ENCODE measurements at regions not wholly inside any gene's neighbourhood (a gene's known extent, or its start where the extent isn't known, plus 50 kb on each side); places are given as distances from the start of the nearest gene placed in this dataset.
"Not testable (repeated sequence)": the region's sequence is repeated elsewhere in the genome, so short reads cannot be mapped to it uniquely, and the experiment has no call there.

GRCh38 chr10:52481986-52482555 is 168.0 kb downstream of the DKK1 start:
- no peak for DNase-seq (ENCODE audit: low spot score)

DNA sequence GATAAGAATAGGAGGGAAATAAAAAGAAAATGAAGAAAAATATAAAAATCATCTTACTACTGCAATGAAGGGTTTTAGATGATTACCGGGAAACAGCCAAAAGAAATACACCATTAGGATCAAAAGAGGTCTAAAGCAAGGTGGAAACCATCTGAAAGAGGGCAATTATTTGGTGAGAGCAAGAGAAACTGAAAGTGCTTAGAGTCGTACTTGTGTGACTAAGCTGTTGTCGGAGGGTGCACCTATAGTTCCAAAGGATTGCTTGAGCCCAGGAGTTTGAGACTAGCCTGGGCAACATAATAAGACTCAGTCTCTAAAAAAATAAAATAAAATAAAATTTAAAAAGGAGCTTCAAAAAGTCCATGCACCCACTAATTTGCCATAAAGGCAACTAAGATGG is 169.5 kb downstream of the DKK1 start:
- no peak for DNase-seq (ENCODE audit: low spot score)

- no peak for DNase-seq (ENCODE audit: low spot score)
Measured at GRCh38 chr10:52484206-52485065, 170.4 kb downstream of the DKK1 start.

- no peak for DNase-seq (ENCODE audit: low spot score)
Measured at GRCh38 chr10:52485462-52485861, 171.4 kb downstream of the DKK1 start.

GRCh38 chr10:52486840-52487611 is 172.9 kb downstream of the DKK1 start:
- DNase-seq (ENCODE audit: low spot score) = no peak

DNA sequence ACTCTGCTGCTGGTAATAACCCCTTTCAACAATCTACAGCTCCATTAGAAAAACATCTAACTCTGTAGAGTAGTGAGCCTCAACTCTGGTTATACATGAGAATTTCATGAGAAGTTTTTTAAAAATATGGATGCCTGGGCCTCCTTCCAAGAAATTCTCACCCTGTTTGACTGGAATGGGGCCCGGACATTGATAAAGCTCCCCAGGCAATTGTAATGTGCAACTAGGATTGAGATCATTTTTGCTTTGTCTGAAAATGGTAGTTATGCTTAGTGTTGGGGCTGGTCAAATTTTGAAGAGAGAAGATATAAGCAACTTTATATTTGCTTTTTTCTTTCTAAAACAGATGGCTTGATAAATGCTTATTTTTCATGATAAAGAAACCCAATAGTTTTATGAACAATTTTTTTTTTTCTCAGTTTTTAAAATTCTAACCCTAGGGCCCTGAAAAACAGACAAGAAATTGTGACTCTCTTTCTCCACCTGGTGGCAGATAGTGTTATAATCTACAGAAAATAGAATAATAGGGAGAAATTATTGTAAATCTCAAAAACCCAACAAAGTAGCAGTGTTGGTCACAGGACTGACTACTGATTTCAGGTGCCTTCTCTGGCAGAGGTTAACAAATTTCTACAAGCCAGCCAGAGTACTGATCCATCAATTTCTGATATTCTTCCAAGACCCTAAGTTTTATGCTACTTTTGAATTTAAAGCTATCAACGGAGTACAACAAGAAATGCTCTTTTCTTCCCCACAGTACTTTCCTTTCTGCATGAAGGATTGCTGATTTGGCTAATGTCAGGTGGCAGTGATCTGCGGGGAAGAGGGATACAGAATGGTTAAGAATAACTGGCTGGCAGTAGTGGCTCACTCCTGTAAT is 174.8 kb downstream of the DKK1 start:
- DNase-seq (ENCODE audit: low spot score) = no peak

GRCh38 chr10:52491246-52491995 is 177.3 kb downstream of the DKK1 start:
- DNase-seq (ENCODE audit: low spot score) = no peak

- DNase-seq (ENCODE audit: low spot score) = no peak
Measured at GRCh38 chr10:52499281-52499680, 185.2 kb downstream of the DKK1 start.

DNA sequence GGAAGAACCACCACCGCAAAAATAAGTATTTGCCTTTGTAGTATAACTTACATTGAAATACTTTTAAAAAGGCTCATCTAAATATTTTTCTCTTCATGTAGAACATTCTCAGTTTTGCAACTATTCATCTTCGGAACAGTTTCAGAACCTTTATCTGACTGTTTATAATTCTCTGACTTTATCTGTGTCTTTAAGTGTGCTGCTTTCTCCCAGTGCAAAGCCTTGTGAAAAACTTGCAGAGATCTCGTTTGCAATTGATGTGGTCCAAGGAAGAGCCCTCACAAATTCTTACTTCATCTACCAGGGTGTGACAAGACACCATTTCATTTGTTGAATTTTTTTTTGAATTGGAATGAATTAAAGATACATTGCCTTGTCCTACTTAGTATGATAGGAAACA is 186.4 kb downstream of the DKK1 start:
- no peak for DNase-seq (ENCODE audit: low spot score)

GRCh38 chr10:52502237-52502636 is 188.2 kb downstream of the DKK1 start:
- no peak for DNase-seq (ENCODE audit: low spot score)

- DNase-seq (ENCODE audit: low spot score) = not testable (repeated sequence)
Measured at GRCh38 chr10:52505341-52505740, 191.3 kb downstream of the DKK1 start.

GRCh38 chr10:52514481-52514880 is 200.4 kb downstream of the DKK1 start:
- no peak for DNase-seq (ENCODE audit: low spot score)

GRCh38 chr10:52517012-52517411 is 202.9 kb downstream of the DKK1 start:
- no peak for DNase-seq (ENCODE audit: low spot score)

DNA sequence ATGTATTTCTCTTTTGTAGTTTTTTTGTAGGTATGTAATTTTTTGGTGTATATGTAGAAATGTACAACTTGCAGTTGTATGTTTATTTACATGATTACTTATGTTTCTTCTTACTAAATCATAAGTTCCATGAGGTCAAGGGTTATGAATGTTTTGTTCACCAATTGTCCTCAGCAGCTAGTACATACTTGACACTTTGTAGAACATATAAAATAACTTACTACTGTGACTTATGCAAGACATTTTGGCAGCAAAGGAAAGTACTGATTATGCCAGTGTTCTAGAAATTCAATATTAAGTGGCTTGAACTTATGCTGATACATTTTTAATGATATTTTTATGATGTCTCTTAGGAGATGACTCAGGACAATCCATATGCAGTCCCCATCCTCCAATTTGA is 209.6 kb downstream of the DKK1 start:
- no peak for DNase-seq (ENCODE audit: low spot score)

GRCh38 chr10:52525761-52526160 is 211.7 kb downstream of the DKK1 start:
- DNase-seq (ENCODE audit: low spot score) = no peak

GRCh38 chr10:52526251-52526823 is 212.3 kb downstream of the DKK1 start:
- no peak for DNase-seq (ENCODE audit: low spot score)

- DNase-seq (ENCODE audit: low spot score) = no peak
Measured at GRCh38 chr10:52532650-52533290, 218.7 kb downstream of the DKK1 start.

DNA sequence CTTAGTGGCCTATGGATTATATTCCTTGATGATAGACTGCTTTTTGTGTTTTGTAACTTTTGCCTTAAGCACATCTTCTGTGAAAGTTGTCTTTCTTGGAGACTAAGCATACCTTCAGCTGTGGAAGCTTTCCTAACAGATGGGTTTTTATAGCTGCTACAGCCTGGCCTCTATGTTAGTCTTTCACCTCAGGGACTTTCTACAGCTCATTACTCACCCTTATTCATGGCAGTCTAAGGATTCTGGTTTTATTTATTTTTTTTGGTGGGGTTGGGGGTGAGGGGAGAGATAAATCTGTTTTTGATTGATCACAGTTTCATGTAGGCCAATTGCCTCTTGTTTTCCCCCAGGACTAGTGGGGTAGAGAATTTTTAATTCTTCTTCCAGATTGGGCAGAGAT is 219.9 kb downstream of the DKK1 start:
- no peak for DNase-seq (ENCODE audit: low spot score)

- DNase-seq (ENCODE audit: low spot score) = no peak
Measured at GRCh38 chr10:52539463-52539862, 225.4 kb downstream of the DKK1 start.

DNA sequence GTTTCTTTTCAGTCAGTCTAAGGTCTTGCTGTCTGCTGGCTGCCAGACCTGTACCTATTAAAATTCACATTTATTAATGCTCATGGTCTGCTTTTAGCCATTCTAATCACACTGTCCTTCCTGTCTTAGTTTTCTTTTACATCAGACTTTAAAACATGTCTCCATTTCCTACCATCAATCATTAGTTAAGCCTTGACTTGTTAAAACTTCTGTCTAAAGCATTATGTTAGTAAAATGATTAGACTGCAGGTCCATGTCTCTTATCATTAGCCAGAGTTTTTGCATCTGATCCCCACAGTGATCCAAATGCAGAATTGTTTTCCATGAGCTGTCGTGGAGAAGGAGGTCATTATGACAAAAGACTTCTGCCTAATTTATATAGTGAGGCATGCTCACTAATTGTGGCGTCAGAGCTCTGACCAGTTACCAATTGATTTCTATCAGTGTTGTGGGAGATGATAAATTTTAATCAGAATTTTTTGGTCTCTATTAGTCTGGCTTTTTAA is 226.5 kb downstream of the DKK1 start:
- no peak for DNase-seq (ENCODE audit: low spot score)
